ENCODE measurements at regions not wholly inside any gene's neighbourhood (a gene's known extent, or its start where the extent isn't known, plus 50 kb on each side); places are given as distances from the start of the nearest gene placed in this dataset.

- TF ChIP-seq POLR2A (IDR thresholded peaks at IDR 0.05) (no peak), POLR2AphosphoS5 (IDR thresholded peaks at IDR 0.05) (no peak), CTCF (IDR thresholded peaks at IDR 0.05) (no peak)
Observed at GRCh38 chr16:58885528-58886170, 151.5 kb upstream of the GOT2 start.

Measured in prostate gland (tissue), 2 donors.